ENCODE measurements at regions not wholly inside any gene's neighbourhood (a gene's known extent, or its start where the extent isn't known, plus 50 kb on each side); places are given as distances from the start of the nearest gene placed in this dataset.

DNA sequence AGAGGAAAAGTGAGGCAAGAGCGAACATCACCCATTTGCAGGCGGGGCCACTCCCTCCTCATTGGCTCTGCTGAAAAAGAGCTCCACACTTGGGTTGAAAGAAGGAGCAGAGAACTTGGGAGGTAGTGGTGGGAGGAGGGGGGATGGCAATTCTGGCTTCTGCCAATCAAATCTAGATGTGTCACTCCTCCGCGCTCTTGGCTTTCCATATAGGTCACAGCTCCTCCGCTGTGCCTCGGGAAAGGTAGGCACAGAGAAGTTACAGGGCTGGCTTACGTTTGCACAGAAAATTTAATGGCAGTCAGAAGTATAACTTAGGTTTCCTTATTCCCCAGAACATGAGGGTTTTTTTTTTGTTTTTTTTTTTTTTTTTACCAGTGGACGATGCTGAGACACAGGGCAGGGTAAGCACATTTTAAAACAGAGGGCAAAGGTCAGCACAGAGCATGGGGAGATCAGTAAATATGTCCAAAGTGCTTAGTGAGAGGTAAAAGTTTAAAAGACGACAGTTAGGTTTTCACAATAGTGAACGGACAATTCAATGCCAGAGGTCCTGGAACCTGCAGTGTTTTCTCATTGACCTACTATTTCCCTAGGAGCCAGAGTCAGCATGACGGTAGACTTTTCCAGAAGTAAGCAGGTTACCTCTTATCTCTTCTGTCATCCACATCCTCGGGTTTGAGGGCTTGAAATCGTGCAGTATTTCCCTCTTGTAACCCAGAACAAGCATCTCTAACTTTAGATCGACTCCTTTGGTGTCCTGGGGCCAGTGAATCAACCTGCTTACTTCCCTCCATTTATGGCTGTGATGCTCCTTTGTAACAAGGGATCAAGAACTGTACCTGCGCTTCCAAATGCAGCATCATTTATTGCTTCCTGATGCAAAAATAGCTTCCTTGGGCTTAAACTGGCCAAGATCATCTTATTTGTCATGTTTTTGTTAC is 258.9 kb upstream of the PROX1 start:
- DNase-seq, result no peak

DNA sequence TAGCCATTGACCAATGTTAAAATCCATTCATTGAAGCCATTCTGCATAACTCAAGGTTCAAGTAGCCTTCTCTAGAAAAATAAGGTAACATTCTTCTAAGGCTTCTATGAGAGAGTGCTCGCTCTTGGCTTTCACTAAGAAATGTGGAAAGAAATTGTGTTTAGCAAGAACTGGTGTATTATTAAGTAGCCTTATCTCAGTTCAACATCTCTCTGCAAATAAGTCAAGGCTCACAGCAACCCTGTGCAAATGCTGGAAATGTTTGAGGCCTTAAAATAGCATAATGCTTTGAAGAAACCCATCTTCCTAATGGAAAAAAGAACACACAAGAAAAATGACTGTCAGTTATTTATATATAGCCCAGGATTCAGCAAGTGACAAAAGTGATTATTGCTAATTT is 254.1 kb upstream of the PROX1 start:
- no peak for DNase-seq

- DNase-seq, result no peak
Observed at GRCh38 chr1:213737398-213738035, 250.3 kb upstream of the PROX1 start.

- no peak for DNase-seq
Observed at GRCh38 chr1:213738658-213739057, 249.1 kb upstream of the PROX1 start.

DNA sequence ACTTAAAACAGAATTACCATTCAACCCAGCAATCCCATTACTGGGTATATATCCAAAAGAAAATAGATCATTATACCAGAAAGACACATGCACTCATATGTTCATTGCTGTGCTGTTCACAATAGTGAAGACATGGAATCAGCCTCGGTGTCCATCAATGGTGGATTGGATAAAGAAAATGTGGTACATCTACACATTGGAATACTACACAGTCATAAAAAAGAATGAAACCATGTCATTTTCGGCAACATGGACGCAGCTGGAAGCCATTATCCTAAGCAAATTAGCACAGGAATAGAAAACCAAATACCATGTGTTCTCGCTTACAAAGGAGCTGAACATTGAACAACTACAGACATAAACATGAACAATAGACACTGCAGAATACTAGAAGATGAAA is 244.8 kb upstream of the PROX1 start:
- no peak for DNase-seq

DNA sequence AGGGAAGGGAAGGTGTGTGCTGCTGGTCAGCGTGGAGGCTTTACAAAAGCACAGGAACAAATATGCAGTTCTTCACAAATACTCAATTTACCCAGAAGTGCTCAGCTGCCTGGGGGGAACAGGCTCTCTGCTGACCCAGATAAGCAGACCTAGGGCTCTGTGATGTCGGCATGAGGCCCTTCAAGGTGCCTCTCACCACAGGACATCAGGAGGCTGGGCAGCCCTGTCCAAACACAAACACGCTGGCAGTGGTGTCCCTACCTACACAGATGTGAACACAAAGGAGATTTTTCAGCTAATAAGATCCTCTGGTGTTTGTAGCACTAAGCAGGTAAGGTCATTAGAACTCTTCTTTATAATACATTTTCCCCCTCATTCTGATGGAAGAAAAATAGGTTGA is 243.0 kb upstream of the PROX1 start:
- DNase-seq, result no peak

GRCh38 chr1:213745451-213745850 is 242.3 kb upstream of the PROX1 start:
- no peak for DNase-seq

GRCh38 chr1:213749558-213749957 is 238.2 kb upstream of the PROX1 start:
- DNase-seq, result no peak

DNA sequence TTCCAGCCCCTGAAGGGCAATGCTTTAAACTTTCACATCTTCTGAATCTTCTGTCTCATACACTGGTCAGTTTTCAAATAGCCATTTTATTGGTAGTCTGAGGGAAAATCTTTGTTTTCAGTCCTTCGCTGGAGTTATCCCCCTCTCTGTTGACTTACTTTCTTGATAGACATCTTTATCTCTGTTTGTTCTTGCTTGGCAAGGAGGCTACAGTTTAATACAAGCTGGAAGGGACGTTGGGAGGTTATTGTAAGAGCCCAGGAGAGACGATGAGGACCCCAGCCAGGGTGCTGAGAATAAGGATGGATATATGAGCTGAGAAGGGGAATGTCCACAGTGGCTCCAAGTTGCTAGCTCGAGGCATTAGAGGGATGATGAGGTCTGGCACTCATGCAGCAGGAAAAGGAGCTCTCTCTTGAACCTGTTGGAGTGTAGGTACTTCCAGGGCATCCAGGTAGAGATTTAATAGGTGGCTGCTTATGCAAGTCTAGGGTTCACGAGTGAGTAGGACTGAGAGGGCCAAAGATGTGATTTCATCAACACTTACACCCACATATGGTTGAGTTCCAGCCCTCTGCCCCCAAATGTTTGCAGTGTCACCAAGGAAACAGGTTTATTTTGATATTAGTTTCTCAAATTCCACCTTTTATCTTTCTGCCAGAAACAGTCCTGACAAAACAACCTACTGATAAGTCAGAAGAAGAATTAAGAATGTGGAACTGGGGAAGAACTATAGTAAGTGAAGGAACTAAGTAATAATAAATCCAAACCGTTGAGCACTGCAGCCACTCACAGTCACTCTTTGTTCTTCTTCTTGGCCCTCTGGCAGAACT is 237.3 kb upstream of the PROX1 start:
- no peak for DNase-seq

GRCh38 chr1:213751064-213751397 is 236.7 kb upstream of the PROX1 start:
- no peak for DNase-seq

GRCh38 chr1:213759359-213760181 is 228.2 kb upstream of the PROX1 start:
- DNase-seq, result no peak

- no peak for DNase-seq
Observed at GRCh38 chr1:213761845-213762407, 225.8 kb upstream of the PROX1 start.

DNA sequence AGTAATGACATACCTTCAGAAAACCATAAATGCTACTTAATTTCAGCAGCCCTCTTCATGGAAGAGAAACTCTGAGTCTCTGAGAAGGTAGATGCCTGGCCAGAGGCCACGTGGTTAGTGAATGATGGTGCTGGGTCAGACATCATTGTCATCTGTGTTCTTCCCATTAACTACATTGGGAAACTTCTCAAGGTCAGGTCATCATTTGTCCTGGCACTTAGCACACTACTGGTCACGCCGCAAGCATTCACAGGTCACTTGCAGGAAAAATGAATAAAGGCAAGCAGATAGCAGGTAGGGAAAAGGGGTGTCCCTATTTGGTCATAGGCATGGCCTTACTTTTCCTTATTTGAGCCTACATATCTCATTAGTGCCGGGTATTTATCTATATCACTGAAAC is 220.1 kb upstream of the PROX1 start:
- DNase-seq, result no peak

DNA sequence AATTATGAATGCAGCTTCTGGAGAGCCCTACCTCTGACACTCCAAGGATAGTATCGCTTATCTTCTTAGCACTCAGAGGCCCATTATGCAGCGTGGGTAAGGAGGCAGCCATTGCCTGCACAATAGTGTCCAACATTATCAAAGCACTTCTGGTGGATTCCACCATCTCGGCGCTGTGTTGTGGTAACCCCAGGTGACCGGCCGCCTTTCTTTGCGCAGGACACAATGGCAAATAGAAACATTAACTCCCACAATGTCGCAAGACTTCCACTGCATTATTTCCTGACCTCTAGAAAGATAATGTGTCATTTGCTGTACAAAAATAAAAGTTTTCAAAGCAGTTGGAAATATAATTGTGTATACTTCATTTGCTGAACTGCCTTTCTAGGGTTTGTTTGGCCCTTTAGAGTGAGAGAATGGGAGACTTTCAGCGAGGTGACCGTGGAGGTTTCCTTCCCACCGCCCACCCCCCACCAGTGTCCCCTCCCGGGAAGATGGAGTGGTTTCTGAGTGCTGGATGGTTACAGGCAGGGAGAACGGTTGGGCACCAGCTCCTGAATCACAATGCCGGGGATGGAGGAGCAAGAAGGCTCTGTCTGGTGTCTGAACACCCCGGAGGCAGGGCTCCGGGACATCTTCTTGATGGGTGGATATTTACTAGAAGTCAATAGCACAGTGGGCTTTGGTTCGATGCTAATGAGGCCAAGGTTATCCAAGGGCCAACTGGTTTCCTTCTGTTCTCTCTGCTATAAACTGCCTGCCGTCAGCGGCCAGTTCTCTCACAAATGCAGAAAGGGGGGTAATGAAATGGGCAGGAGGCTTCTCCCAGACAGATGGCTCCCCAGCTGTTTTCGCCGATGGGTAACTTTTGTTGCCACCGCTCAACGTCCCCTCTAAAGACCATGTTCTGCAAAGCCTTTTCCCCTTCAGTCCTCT is 215.4 kb upstream of the PROX1 start:
- DNase-seq, result no peak

- no peak for DNase-seq
Observed at GRCh38 chr1:213773975-213774374, 213.8 kb upstream of the PROX1 start.

DNA sequence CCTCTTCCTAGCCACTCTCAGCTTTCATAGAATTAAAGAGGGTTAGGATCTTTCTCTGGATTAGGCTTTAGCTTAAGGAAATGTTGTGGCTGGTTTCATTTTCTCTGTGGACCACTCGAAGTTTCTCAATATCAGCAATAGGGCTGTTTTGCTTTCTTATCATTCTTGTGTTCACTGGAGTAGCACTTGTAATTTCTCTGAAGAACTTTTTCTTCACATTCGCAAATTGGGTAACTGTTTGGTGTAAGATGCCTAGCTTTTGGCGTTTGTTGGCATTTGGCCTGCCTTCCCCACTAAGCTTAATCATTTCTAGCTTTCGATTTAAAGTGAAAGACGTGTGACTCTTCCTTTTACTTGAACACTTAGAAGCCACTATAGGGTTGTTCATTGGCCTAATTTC is 210.8 kb upstream of the PROX1 start:
- DNase-seq, result no peak

GRCh38 chr1:213779228-213779627 is 208.5 kb upstream of the PROX1 start:
- DNase-seq, result no peak

DNA sequence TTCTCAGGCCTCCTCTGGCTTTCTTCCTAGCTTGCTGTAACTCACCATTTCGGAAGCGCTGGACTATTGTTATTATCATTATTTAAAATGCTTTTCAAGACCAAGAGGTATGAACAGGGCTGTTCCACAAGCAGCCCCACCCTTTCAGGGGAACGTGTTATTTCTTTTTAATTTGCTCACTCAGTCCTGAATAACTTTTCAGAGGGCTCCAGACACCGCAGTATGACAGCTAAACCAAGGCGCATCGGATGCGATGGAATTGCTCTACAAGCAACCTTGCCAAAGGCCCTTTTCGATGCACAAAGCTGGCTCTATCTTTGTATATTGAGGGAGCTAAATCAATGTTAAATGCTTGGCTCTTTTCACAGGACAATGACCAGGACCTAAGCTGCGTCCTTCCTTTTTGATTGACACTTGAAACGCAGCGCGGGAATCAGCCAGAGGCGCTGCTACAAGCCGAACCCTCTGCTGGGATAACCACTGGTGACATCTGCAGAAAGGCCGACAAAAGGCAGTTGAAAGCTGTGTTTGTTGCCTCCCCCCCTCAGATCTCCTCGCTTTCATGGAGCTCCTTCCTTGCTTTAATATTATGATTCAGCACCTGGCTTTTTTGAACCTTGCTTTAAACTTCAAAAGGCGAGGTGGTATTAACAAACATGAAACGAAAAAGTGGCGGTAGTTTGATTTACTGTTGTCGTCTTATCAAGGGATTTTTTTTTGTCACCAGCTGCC is 204.7 kb upstream of the PROX1 start:
- DNase-seq, result no peak

DNA sequence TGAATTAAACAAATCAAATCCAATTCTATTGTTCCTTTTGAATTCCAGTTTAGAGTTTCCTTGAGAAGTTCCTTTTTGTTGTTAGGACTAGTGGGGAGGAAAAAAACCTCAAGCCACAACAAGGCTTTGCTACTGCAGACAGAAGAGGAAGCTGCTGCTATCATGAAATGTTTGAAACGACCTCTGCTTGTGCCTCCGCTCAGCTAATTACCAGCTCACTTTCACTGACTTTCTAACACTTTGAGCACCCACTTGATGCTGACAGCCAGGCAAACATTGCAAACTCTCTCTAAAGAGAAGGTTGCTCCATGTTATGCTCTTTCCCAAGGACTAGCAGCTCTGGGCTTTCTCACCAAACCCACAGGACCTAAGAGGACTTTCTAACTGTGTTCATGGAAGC is 203.9 kb upstream of the PROX1 start:
- DNase-seq, result no peak

- DNase-seq, result no peak
Observed at GRCh38 chr1:213786683-213787082, 201.1 kb upstream of the PROX1 start.
